MCF 10A (cell line): ENCODE measurements at regions not wholly inside any gene's neighbourhood (a gene's known extent, or its start where the extent isn't known, plus 50 kb on each side); places are given as distances from the start of the nearest gene placed in this dataset.
A peak's percentile ranks its signal among the peaks of the same experiment; 100 is the strongest.
"Not testable (repeated sequence)": the region's sequence is repeated elsewhere in the genome, so short reads cannot be mapped to it uniquely, and the experiment has no call there.

Experiments used
- BruUV-seq: library from RNA; stranded (reverse); fragments of 400-500 nt; replicated peaks from 2 replicates; lab custom pipeline; 2021; lab: Mats Ljungman, UMichigan
- CTCF ChIA-PET: fragments of 300-600 bp; sonication (Branson Sonifier 250); formaldehyde crosslinking; extraction: SDS; loops from one replicate; lab custom pipeline; 2021; ENCODE audit warnings: antibody characterized with exemption, inconsistent platforms; lab: Yijun Ruan, JAX
- POLR2A ChIA-PET: fragments of 300-600, 350-650 bp; sonication (Branson Sonifier 250); formaldehyde crosslinking; extraction: SDS; loops from one replicate; lab custom pipeline; 2020; ENCODE audit warnings: antibody characterized with exemption, inconsistent platforms; lab: Yijun Ruan, JAX
- DNase-seq: peaks from one replicate; pipeline ENCODE4 v3.0.0-alpha.2; 2018; ENCODE audit not compliant: unreplicated experiment
- H3K27ac Mint-ChIP-seq: one replicate; pipeline ENCODE4 v1.8.0; 2022; ENCODE audit warnings: mild to moderate bottlenecking, low read depth, mixed read lengths; ENCODE audit not compliant: unreplicated experiment
- H3K27me3 Mint-ChIP-seq: one replicate; pipeline ENCODE4 v1.8.0; 2022; ENCODE audit warnings: mixed read lengths; ENCODE audit not compliant: insufficient read depth, unreplicated experiment
- H3K36me3 Mint-ChIP-seq: one replicate; pipeline ENCODE4 v1.8.0; 2022; ENCODE audit warnings: mild to moderate bottlenecking, moderate library complexity, mixed read lengths; ENCODE audit not compliant: insufficient read depth, unreplicated experiment
- H3K4me1 Mint-ChIP-seq: one replicate; pipeline ENCODE4 v1.8.0; 2022; ENCODE audit warnings: mixed read lengths; ENCODE audit not compliant: insufficient read depth, unreplicated experiment
- H3K4me3 Mint-ChIP-seq: one replicate; pipeline ENCODE4 v1.8.0; 2022; ENCODE audit warnings: mild to moderate bottlenecking, moderate library complexity, mixed read lengths; ENCODE audit not compliant: unreplicated experiment
- H3K9me3 Mint-ChIP-seq: one replicate; pipeline ENCODE4 v1.8.0; 2022; ENCODE audit warnings: mixed read lengths; ENCODE audit not compliant: unreplicated experiment
- intact Hi-C: fragments of 100-400 bp; cut with micrococcal nuclease; formaldehyde crosslinking; loops from 2 replicates; pipeline ENCODE4 v1.14.1; 2022
- TF ChIP-seq, protein P1 (sequence below): fragments of 200-600 bp; IDR thresholded peaks from one replicate; pipeline ENCODE4 v1.8.0; 2022; ENCODE audit warnings: antibody characterized with exemption, mild to moderate bottlenecking; ENCODE audit not compliant: unreplicated experiment

DNA sequence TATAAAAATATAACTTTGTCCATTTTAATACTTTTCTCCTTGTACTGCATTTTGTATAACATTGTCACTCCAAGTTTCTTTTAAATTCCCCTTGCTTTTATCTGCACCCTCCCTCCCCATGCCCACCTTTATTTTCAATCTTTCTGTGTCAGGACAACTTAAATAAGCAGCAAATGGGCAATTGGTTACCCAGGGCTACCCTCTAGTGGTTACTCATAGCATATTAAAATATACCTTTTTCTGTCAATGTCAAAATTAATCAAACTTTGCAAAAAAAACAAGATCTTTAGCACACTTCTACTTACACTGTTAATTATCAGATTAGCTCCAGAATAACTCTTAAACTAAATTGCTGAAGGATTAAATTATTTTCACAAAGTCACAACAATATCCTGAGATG, 2334.6 kb downstream of the EPHA3 start:
- POLR2A ChIA-PET, H3K36me3 Mint-ChIP-seq, H3K9me3 Mint-ChIP-seq, DNase-seq, BruUV-seq, H3K4me3 Mint-ChIP-seq, H3K27me3 Mint-ChIP-seq, H3K27ac Mint-ChIP-seq, H3K4me1 Mint-ChIP-seq: not testable (repeated sequence)
- CTCF ChIA-PET: interaction anchor here (0.7 to 0.8 kb wide), 3 partner anchors 12 to 733 kb away, joined by 3 read pairs; no protein-coding TSS in a partner anchor
- intact Hi-C loops: loop anchor here (5.0 kb wide), 1 partner anchor 1090 kb away; no protein-coding TSS in a partner anchor
- TF ChIP-seq, protein P1, sequence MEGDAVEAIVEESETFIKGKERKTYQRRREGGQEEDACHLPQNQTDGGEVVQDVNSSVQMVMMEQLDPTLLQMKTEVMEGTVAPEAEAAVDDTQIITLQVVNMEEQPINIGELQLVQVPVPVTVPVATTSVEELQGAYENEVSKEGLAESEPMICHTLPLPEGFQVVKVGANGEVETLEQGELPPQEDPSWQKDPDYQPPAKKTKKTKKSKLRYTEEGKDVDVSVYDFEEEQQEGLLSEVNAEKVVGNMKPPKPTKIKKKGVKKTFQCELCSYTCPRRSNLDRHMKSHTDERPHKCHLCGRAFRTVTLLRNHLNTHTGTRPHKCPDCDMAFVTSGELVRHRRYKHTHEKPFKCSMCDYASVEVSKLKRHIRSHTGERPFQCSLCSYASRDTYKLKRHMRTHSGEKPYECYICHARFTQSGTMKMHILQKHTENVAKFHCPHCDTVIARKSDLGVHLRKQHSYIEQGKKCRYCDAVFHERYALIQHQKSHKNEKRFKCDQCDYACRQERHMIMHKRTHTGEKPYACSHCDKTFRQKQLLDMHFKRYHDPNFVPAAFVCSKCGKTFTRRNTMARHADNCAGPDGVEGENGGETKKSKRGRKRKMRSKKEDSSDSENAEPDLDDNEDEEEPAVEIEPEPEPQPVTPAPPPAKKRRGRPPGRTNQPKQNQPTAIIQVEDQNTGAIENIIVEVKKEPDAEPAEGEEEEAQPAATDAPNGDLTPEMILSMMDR: peak; percentile 20

DNA sequence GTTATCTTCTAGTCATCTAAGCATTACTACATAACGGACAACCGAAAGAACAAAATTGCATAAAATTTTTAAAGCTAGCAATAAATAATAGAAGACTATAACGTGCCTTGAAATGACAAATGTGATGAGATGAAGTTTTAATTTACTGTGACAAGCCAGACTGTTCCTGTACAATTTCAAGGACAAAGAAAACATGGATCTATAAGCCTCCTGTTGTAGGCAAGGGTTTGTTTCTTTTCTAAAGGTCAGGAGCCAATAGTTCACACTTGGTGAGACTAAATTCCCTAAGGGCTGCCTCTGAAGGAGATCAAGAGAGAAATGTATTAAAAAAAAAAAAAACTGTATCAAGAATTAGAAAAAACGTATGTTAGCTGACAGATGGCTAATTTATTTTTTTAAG, 2335.1 kb downstream of the EPHA3 start:
- POLR2A ChIA-PET, BruUV-seq: not testable (repeated sequence)
- CTCF ChIA-PET: interaction anchor here (0.6 to 0.8 kb wide), 5 partner anchors 12 to 734 kb away, joined by 3 read pairs; no protein-coding TSS in a partner anchor

DNA sequence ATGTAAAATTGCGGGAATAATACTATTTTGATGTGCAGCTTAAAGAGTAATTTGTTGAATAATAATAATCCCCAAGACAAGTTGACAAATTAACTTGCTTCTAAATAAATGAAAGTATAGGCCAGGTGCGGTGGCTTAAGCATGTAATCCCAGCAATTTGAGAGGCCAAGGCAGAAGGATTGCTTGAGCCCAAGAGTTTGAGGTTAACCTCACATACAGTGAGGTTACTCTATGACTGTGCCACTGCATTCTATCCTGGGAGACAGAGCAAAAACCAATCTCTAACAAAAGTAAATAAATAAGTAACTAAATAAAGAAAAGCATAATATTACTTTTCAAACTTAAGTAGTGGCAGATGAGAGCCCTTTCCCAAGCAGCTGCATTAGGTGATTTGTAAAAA, 2341.0 kb downstream of the EPHA3 start:
- DNase-seq, H3K4me3 Mint-ChIP-seq, H3K9me3 Mint-ChIP-seq, H3K4me1 Mint-ChIP-seq, H3K27me3 Mint-ChIP-seq, H3K27ac Mint-ChIP-seq, POLR2A ChIA-PET, H3K36me3 Mint-ChIP-seq, CTCF ChIA-PET, intact Hi-C loops, BruUV-seq: not testable (repeated sequence)

More for the DNA sequence above, 2335.1 kb downstream of the EPHA3 start:
- not testable (repeated sequence) for H3K4me3 Mint-ChIP-seq, H3K27me3 Mint-ChIP-seq, H3K36me3 Mint-ChIP-seq, H3K9me3 Mint-ChIP-seq, H3K4me1 Mint-ChIP-seq, H3K27ac Mint-ChIP-seq, DNase-seq
- intact Hi-C loops: loop anchor here (5.0 kb wide), 1 partner anchor 1090 kb away; no protein-coding TSS in a partner anchor

DNA sequence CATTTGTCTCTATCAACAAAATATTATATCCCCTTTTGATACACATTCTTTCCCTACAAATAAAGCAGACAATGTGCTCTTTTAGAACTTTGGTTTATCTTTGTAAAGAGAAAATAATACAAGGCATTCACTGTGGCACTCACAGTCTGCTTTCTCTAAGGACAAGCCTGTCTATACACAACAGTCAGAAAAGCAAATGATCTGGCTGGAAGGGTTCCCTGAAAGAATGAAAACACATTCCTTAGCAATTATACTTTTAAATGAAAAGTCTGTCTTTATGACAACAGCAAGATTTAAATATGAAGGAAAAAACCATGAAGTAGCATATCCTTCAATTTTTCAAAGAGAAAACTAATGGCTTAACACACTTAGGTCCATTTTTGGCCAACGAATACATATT, 2359.1 kb downstream of the EPHA3 start:
- H3K4me3 Mint-ChIP-seq, intact Hi-C loops: not testable (repeated sequence)

DNA sequence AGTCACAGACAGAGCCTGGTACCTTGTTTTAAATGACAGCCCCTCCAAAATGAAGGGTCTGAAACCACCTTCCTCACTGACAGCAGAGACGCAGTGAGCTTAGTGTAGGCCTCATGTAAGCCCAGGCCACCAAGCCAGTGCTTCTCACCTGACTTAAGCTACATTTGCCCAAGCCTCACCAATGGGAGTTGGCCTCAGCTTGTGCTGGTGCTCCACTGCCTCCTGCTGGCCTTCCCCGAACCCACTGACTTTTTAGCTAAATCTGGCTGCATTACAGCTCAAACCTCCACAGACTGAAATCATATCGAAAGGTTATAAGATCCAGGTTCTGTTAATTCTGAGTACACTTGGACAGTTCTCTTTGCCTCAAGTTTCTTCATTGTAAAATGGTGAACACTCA, 2361.8 kb downstream of the EPHA3 start:
- POLR2A ChIA-PET: not testable (repeated sequence)

More for the DNA sequence above, 2359.1 kb downstream of the EPHA3 start:
- DNase-seq, H3K4me1 Mint-ChIP-seq, POLR2A ChIA-PET, CTCF ChIA-PET, H3K27ac Mint-ChIP-seq, H3K9me3 Mint-ChIP-seq, H3K27me3 Mint-ChIP-seq, BruUV-seq, H3K36me3 Mint-ChIP-seq: not testable (repeated sequence)

DNA sequence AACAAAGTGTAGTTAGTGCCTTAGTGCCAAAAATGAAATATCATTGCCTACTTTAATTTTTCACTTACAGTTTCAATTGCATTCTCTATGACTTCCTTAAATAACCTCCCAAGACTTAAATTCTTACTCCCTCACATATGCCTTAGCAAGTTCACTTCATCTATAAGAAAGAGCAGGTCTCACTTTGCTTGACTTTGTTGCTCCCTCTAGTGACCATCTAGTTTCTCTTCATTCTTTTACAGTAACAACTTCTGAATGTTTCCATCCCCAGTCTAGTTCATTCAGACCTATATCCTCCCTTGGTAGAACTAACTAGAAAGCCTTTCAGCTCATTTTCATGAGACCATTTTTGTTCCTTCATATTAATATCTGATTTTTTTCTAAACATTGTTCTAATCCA, 2377.6 kb downstream of the EPHA3 start:
- H3K27me3 Mint-ChIP-seq, POLR2A ChIA-PET, H3K4me3 Mint-ChIP-seq, BruUV-seq, H3K4me1 Mint-ChIP-seq, H3K9me3 Mint-ChIP-seq, intact Hi-C loops, H3K27ac Mint-ChIP-seq, H3K36me3 Mint-ChIP-seq: not testable (repeated sequence)
- peak; percentile 41 for DNase-seq
- CTCF ChIA-PET: interaction anchor here (0.7 kb wide), 1 partner anchor 1589 kb away, joined by 5 read pairs; no protein-coding TSS in a partner anchor
- TF ChIP-seq, protein P1: peak; percentile 24

More for the DNA sequence above, 2361.8 kb downstream of the EPHA3 start:
- H3K27me3 Mint-ChIP-seq, H3K4me3 Mint-ChIP-seq, H3K4me1 Mint-ChIP-seq, intact Hi-C loops, H3K9me3 Mint-ChIP-seq, BruUV-seq, DNase-seq, H3K36me3 Mint-ChIP-seq, H3K27ac Mint-ChIP-seq, CTCF ChIA-PET: not testable (repeated sequence)

DNA sequence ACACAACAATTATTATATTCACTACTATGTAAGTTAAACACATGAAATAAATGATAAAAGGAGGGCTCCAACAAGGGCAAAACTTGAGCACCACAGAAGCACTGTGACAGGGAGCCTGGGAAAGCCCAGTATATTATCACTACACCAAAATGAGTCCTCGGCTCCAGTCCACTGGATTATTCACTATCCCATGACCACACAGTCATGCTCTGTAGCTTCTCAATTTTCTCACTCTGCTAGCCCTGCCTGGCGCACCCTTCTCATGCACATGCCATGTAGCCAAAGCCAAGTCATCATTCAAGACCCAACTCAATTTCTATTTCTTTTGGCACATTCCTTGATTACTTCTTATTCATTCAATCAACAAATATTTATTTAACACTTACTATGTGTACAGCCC, 2378.5 kb downstream of the EPHA3 start:
- intact Hi-C loops, H3K9me3 Mint-ChIP-seq, BruUV-seq, CTCF ChIA-PET, H3K4me1 Mint-ChIP-seq, POLR2A ChIA-PET, H3K4me3 Mint-ChIP-seq, H3K27ac Mint-ChIP-seq, H3K27me3 Mint-ChIP-seq, DNase-seq, H3K36me3 Mint-ChIP-seq: not testable (repeated sequence)

DNA sequence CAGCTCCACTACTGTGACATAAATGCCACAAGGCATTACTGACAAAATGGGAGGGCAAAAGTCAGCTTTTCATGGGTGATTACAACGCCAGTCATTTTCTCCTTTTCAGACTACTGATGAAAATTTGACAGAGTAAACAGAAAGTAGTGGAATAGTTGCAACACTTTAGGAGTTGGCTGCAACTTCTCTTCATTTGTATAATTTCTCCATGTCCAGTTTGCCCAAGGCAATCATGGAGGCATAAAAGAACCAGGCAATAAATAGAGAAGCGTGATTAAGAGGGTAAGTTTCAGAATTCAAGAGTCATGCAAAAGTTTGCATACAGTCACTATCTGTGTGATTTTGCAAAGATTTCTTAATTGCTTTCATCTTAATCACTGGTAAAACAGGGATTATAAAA, 2390.3 kb downstream of the EPHA3 start:
- H3K4me3 Mint-ChIP-seq, H3K27me3 Mint-ChIP-seq, POLR2A ChIA-PET, H3K36me3 Mint-ChIP-seq, H3K27ac Mint-ChIP-seq, H3K4me1 Mint-ChIP-seq, H3K9me3 Mint-ChIP-seq, CTCF ChIA-PET, intact Hi-C loops, BruUV-seq: not testable (repeated sequence)
- DNase-seq: peak; percentile 7
